PC-3 (cell line): ENCODE measurements at regions not wholly inside any gene's neighbourhood (a gene's known extent, or its start where the extent isn't known, plus 50 kb on each side); places are given as distances from the start of the nearest gene placed in this dataset.

Experiments
- ATAC-seq: fragments of 200-7000 bp; cut with Tn5 transposase; 2 replicates; pipeline ENCODE4 v1.9.1; 2020; ENCODE audit warnings: mild to moderate bottlenecking, moderate library complexity
- BruUV-seq: library from RNA; stranded (reverse); fragments of 400-500 nt; replicated peaks from 2 replicates; lab custom pipeline; 2021; lab: Mats Ljungman, UMichigan
- CTCF ChIA-PET: fragments of 300-600 bp; sonication (Branson Sonifier 250); formaldehyde crosslinking; loops from one replicate; lab custom pipeline; 2022; ENCODE audit warnings: antibody characterized with exemption; lab: Charles Lee
- POLR2A ChIA-PET: fragments of 300-600 bp; sonication (Branson Sonifier 250); formaldehyde crosslinking; loops from one replicate; lab custom pipeline; 2022; ENCODE audit warnings: antibody characterized with exemption; ENCODE audit not compliant: unreplicated experiment; lab: Charles Lee
- DNase-seq: peaks from one replicate; pipeline ENCODE4 v3.0.0-alpha.2; 2015
- H2AFZ ChIP-seq: fragments of 300-600 bp; sonication (generic); 2 replicates; pipeline ENCODE4 v1.6.0; 2016; ENCODE audit warnings: antibody characterized with exemption, low read length
- H3F3A ChIP-seq: fragments of 300-600 bp; sonication (generic); one replicate; pipeline ENCODE4 v1.6.0; 2017; ENCODE audit warnings: antibody characterized with exemption, low read length, control low read depth, mild to moderate bottlenecking; ENCODE audit not compliant: unreplicated experiment
- H3K27ac ChIP-seq: fragments of 300-600 bp; sonication (generic); 2 replicates; pipeline ENCODE4 v1.5.1; 2016; ENCODE audit warnings: mild to moderate bottlenecking, low read length
- H3K27me3 ChIP-seq: fragments of 300-600 bp; sonication (generic); 2 replicates; pipeline ENCODE4 v1.6.1; 2016; ENCODE audit warnings: low read length, mixed read lengths
- H3K36me3 ChIP-seq: fragments of 300-600 bp; sonication (generic); 2 replicates; pipeline ENCODE4 v1.6.1; 2016; ENCODE audit warnings: low read depth, mixed run types, low read length, mixed read lengths
- H3K4me1 ChIP-seq: fragments of 300-600 bp; sonication (generic); 2 replicates; pipeline ENCODE4 v1.5.1; 2016; ENCODE audit warnings: low read length; ENCODE audit not compliant: insufficient read depth
- H3K4me2 ChIP-seq: fragments of 300-600 bp; sonication (generic); 2 replicates; pipeline ENCODE4 v1.6.0; 2016; ENCODE audit warnings: low read length
- H3K4me3 ChIP-seq: fragments of 300-600 bp; sonication (generic); 2 replicates; pipeline ENCODE4 v1.5.1; 2016; ENCODE audit warnings: mild to moderate bottlenecking, low read length, mixed read lengths
- H3K79me2 ChIP-seq: fragments of 300-600 bp; sonication (generic); 2 replicates; pipeline ENCODE4 v1.6.1; 2017; ENCODE audit warnings: low read length, mixed read lengths
- H3K9ac ChIP-seq: fragments of 300-600 bp; sonication (generic); 2 replicates; pipeline ENCODE4 v1.6.0; 2016; ENCODE audit warnings: mild to moderate bottlenecking, low read length
- H3K9me2 ChIP-seq: fragments of 300-600 bp; sonication (generic); replicated peaks from 2 replicates; pipeline ENCODE4 v1.6.1; 2016; ENCODE audit warnings: mixed run types, low read length, mixed read lengths
- H3K9me3 ChIP-seq: fragments of 300-600 bp; sonication (generic); 2 replicates; pipeline ENCODE4 v1.6.1; 2016; ENCODE audit warnings: low read length, mixed read lengths
- H4K20me1 ChIP-seq: fragments of 300-600 bp; sonication (generic); 2 replicates; pipeline ENCODE4 v1.6.1; 2016; ENCODE audit warnings: low read length, mixed read lengths
- EZH2 ChIP-seq: fragments of 300-600 bp; sonication (generic); IDR thresholded peaks from one replicate; pipeline ENCODE4 v1.6.1; 2017; ENCODE audit warnings: antibody characterized with exemption, mild to moderate bottlenecking, low read length; ENCODE audit not compliant: unreplicated experiment
- EZH2phosphoT487 ChIP-seq: fragments of 300-600 bp; sonication (generic); IDR thresholded peaks from 2 replicates; pipeline ENCODE4 v1.6.1; 2018; ENCODE audit warnings: mild to moderate bottlenecking, antibody characterized with exemption, low read length, borderline replicate concordance
- intact Hi-C: fragments of 100-400 bp; cut with micrococcal nuclease; formaldehyde crosslinking; loops from 2 replicates; pipeline ENCODE4 v1.9.0; 2023
- TF ChIP-seq, protein P1 (sequence below): fragments of 300-600 bp; sonication (generic); conservative IDR thresholded peaks from 2 replicates; pipeline ENCODE4 v1.5.1; 2017; ENCODE audit warnings: antibody characterized with exemption, low read depth, mild to moderate bottlenecking, low read length

DNA sequence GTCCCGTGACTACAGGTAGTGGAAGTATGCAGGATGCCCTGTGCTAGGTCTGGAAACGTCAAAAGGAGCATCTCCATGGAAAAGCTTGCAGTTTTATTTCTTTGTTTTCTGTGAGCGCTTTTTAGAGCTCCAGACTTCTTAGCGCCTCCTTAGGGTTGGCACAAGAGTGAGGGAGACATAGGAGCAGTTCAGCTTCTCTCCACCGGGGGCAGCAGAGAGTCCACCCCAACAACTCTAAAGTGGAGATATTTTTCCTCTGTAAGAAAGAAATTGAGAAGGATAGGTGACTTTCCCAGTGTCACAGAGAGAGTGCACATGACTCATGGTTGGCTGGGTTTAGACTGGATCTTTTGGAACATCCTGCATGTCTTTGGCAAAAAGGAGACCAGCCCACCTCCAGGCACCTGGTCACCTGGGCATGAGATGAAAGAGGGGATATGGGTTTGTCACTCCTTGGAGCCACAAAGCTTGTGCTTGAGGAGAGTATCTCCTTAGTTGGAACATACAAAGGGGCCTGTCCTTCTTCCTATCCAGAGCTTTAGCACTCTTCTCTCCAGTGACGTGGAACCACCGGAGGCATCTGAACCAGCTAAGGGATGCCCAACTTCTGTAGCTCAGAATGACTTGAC, 637.7 kb downstream of the SEMA5A start:
- no peaks in the 10 kb centered on the region for H4K20me1 ChIP-seq
- peak overlapping the region; percentile 71 for H3K4me2 ChIP-seq
- H3K4me1 ChIP-seq, result peaks cover 52% of the 10 kb centered on the region
- no peaks in the 10 kb centered on the region for H3K79me2 ChIP-seq
- peak overlapping the region; percentile 42; the same call in 1 of the 2 replicates for H3K4me3 ChIP-seq
- ChIA-PET POLR2A (no interaction called here), CTCF (interaction anchor here (0.7 to 1.2 kb wide), 2 partner anchors 24 to 383 kb away, joined by 3 to 4 read pairs; no protein-coding TSS in a partner anchor)
- peak overlapping the region; percentile 57 for H3K9ac ChIP-seq
- DNase-seq (peak; percentile 83), ATAC-seq (no peak)
- intact Hi-C loops, result loop anchor here (10.0 kb wide), 1 partner anchor 87 kb away; no protein-coding TSS in a partner anchor
- H3K27me3 ChIP-seq, result no peaks in the 10 kb centered on the region
- no TSS peak for BruUV-seq
- no peaks in the 10 kb centered on the region for H3K9me3 ChIP-seq
- no peaks in the 10 kb centered on the region for H3K9me2 ChIP-seq
- TF ChIP-seq, protein P1, sequence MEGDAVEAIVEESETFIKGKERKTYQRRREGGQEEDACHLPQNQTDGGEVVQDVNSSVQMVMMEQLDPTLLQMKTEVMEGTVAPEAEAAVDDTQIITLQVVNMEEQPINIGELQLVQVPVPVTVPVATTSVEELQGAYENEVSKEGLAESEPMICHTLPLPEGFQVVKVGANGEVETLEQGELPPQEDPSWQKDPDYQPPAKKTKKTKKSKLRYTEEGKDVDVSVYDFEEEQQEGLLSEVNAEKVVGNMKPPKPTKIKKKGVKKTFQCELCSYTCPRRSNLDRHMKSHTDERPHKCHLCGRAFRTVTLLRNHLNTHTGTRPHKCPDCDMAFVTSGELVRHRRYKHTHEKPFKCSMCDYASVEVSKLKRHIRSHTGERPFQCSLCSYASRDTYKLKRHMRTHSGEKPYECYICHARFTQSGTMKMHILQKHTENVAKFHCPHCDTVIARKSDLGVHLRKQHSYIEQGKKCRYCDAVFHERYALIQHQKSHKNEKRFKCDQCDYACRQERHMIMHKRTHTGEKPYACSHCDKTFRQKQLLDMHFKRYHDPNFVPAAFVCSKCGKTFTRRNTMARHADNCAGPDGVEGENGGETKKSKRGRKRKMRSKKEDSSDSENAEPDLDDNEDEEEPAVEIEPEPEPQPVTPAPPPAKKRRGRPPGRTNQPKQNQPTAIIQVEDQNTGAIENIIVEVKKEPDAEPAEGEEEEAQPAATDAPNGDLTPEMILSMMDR, result peak; percentile 99; the same call in 1 of the 2 replicates
- TF ChIP-seq EZH2, result no peak
- TF ChIP-seq EZH2phosphoT487, result no peak
- no peaks in the 10 kb centered on the region for H3K36me3 ChIP-seq
- H2AFZ ChIP-seq, result peak overlapping the region; percentile 55
- peaks cover 13% of the 10 kb centered on the region for H3F3A ChIP-seq
- H3K27ac ChIP-seq, result peak overlapping the region; percentile 95

- TF ChIP-seq, protein P1, result no peak
- no peak for TF ChIP-seq EZH2
- no peak for TF ChIP-seq EZH2phosphoT487
- ChIA-PET POLR2A (no interaction called here), CTCF (no interaction called here)
- H3K4me2 ChIP-seq, result no peak overlapping the region
- no peak overlapping the region for H3K27ac ChIP-seq
- H3K9ac ChIP-seq, result no peak overlapping the region
- no peak overlapping the region for H2AFZ ChIP-seq
- H3K27me3 ChIP-seq, result no peaks in the 10 kb centered on the region
- DNase-seq (peak; percentile 81), ATAC-seq (no peak)
- H3K4me3 ChIP-seq, result no peak overlapping the region
- no peaks in the 10 kb centered on the region for H4K20me1 ChIP-seq
- peaks cover 25% of the 10 kb centered on the region for H3K4me1 ChIP-seq
- H3K9me3 ChIP-seq, result no peaks in the 10 kb centered on the region
- no TSS peak for BruUV-seq
- H3F3A ChIP-seq, result peaks cover 8% of the 10 kb centered on the region
- intact Hi-C loops, result no loop called here
- no peaks in the 10 kb centered on the region for H3K79me2 ChIP-seq
- no peaks in the 10 kb centered on the region for H3K9me2 ChIP-seq
- no peaks in the 10 kb centered on the region for H3K36me3 ChIP-seq
Measured at GRCh38 chr5:8912106-8912505, 633.8 kb downstream of the SEMA5A start.

DNA sequence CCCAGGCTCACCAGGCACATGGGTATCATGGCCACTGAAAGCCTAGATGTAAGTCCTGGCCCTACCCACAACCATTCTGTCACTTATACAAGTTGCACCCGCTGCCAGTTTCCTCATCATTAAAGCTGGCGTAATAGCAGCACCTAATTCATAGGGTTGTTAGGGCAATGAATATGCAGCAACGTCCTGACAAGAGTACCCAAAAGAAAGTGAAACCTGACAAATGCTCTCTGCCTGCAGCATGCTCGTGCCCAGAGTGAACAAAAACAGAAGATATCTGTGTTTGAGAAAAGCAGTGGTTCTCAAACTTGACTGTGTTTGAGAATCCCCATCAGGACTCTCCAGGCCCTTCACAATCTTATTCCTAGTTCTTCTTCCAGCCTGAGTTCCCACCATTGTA, 632.4 kb downstream of the SEMA5A start:
- Histone ChIP-seq H3K36me3 (no peaks in the 10 kb centered on the region), H3K79me2 (no peaks in the 10 kb centered on the region), H3K9me2 (no peaks in the 10 kb centered on the region), H3K4me3 (no peak overlapping the region), H3K4me1 (peaks cover 13% of the 10 kb centered on the region), H3K27me3 (no peaks in the 10 kb centered on the region), H4K20me1 (no peaks in the 10 kb centered on the region), H3K9ac (no peak overlapping the region), H3K4me2 (no peak overlapping the region), H3F3A (no peaks in the 10 kb centered on the region), H2AFZ (no peak overlapping the region), H3K9me3 (no peaks in the 10 kb centered on the region), H3K27ac (no peak overlapping the region)
- no peak for TF ChIP-seq EZH2phosphoT487
- TF ChIP-seq, protein P1, result no peak
- no peak for TF ChIP-seq EZH2
- ChIA-PET CTCF (no interaction called here), POLR2A (no interaction called here)
- no TSS peak for BruUV-seq
- ATAC-seq, result no peak
- DNase-seq, result no peak
- intact Hi-C loops, result no loop called here
